B cell (primary cell): ENCODE measurements at regions not wholly inside any gene's neighbourhood (a gene's known extent, or its start where the extent isn't known, plus 50 kb on each side); places are given as distances from the start of the nearest gene placed in this dataset.

ENCODE experiments used
- ATAC-seq: fragments of 200-7000 bp; cut with Tn5 transposase; one replicate; pipeline ENCODE4 v1.10.0; 2021; ENCODE audit warnings: low read depth, mild to moderate bottlenecking, moderate number of reproducible peaks, moderate library complexity
- CTCF ChIA-PET: fragments of 350-600 bp; sonication (Branson Sonifier 250); formaldehyde crosslinking; loops from one replicate; lab custom pipeline; 2021; ENCODE audit warnings: antibody characterized with exemption, inconsistent platforms; lab: Charles Lee
- POLR2A ChIA-PET: fragments of 350-600 bp; sonication (Branson Sonifier 250); formaldehyde crosslinking; loops from one replicate; lab custom pipeline; 2021; ENCODE audit warnings: antibody characterized with exemption; lab: Charles Lee
- DNase-seq: peaks from one replicate; pipeline ENCODE4 v3.0.0; 2013
- H2AFZ ChIP-seq: 2 replicates; pipeline ENCODE4 v1.6.1; 2012; ENCODE audit warnings: mild to moderate bottlenecking, low read depth, low read length; ENCODE audit not compliant: insufficient read depth, poor library complexity, severe bottlenecking
- H3K27ac ChIP-seq, 2 donors: 1 replicate in 1 of 2; 2 replicates in 1 of 2; pipeline ENCODE4 v1.5.1; 2012 to 2013; ENCODE audit warnings: low read length in 2 of 2, mild to moderate bottlenecking in 2 of 2, moderate library complexity in 1 of 2
- H3K27me3 ChIP-seq, 4 experiments: fragments of 200-600 bp in 1 of 4; sonication (generic) in 1 of 4; replicated peaks in 1 of 4; 1 replicate in 2 of 4; 2 replicates in 2 of 4; pipeline versions ENCODE4 v1.6.1 to v1.7.0; 2013 to 2016; ENCODE audit warnings: low read length in 3 of 4, mild to moderate bottlenecking in 2 of 4, mixed read lengths in 1 of 4, moderate library complexity in 1 of 4; ENCODE audit not compliant: insufficient read depth in 4 of 4, control insufficient read depth in 3 of 4; ENCODE audit errors: control extremely low read depth in 1 of 4
- H3K36me3 ChIP-seq, 2 experiments: replicated peaks in 1 of 2; 1 replicate in 1 of 2; 2 replicates in 1 of 2; pipeline versions ENCODE4 v1.6.1 to v1.7.1; 2013; ENCODE audit warnings: low read length in 1 of 2; ENCODE audit not compliant: insufficient read depth in 2 of 2, control insufficient read depth in 1 of 2; ENCODE audit errors: control extremely low read depth in 1 of 2, extremely low read depth in 1 of 2
- H3K4me1 ChIP-seq, 2 donors: fragments of 200-600 bp in 1 of 2; sonication (generic) in 1 of 2; 1 replicate in 1 of 2; 2 replicates in 1 of 2; pipeline versions ENCODE4 v1.5.1 to v1.6.1; 2013 to 2017; ENCODE audit warnings: low read length in 2 of 2; ENCODE audit not compliant: control insufficient read depth in 2 of 2, insufficient read depth in 2 of 2
- H3K4me2 ChIP-seq: replicated peaks from 2 replicates; pipeline ENCODE3; 2012; ENCODE audit warnings: mild to moderate bottlenecking, low read depth, low read length; ENCODE audit not compliant: poor library complexity, severe bottlenecking
- H3K4me3 ChIP-seq, 5 experiments: fragments of 200-600 bp in 1 of 5; sonication (generic) in 1 of 5; 1 replicate in 3 of 5; 2 replicates in 2 of 5; pipeline versions ENCODE4 v1.5.1 to v1.7.0; 2011 to 2016; ENCODE audit warnings: low read length in 4 of 5, mild to moderate bottlenecking in 4 of 5, low read depth in 2 of 5, control low read depth in 1 of 5, moderate library complexity in 1 of 5; ENCODE audit not compliant: insufficient read depth in 1 of 5; ENCODE audit errors: control extremely low read depth in 1 of 5, extremely low read depth in 1 of 5
- H3K79me2 ChIP-seq: fragments of 200-600 bp; sonication (generic); one replicate; pipeline ENCODE4 v1.6.0; 2016; ENCODE audit warnings: low read length; ENCODE audit not compliant: control insufficient read depth, insufficient read depth
- H3K9ac ChIP-seq: fragments of 200-600 bp; sonication (generic); 2 replicates; pipeline ENCODE4 v1.6.1; 2017; ENCODE audit warnings: mild to moderate bottlenecking, low read length, moderate library complexity
- H3K9me3 ChIP-seq, 3 donors: one replicate each; pipeline versions ENCODE4 v1.6.1 to v1.7.1; 2013; ENCODE audit warnings: low read length in 2 of 3; ENCODE audit not compliant: control insufficient read depth in 2 of 3, insufficient read depth in 1 of 3; ENCODE audit errors: control extremely low read depth in 1 of 3
- H4K20me1 ChIP-seq: 2 replicates; pipeline ENCODE4 v1.6.0; 2012; ENCODE audit warnings: mild to moderate bottlenecking, low read length; ENCODE audit not compliant: insufficient read depth, control insufficient read depth, poor library complexity, severe bottlenecking
- H3K27ac Mint-ChIP-seq: one replicate; pipeline ENCODE4 v1.8.0; 2021; ENCODE audit warnings: mixed read lengths
- H3K27me3 Mint-ChIP-seq: one replicate; pipeline ENCODE4 v1.8.0; 2021; ENCODE audit warnings: mixed read lengths
- H3K4me1 Mint-ChIP-seq: one replicate; pipeline ENCODE4 v1.8.0; 2021; ENCODE audit warnings: mixed read lengths
- H3K4me3 Mint-ChIP-seq: one replicate; pipeline ENCODE4 v1.8.0; 2021; ENCODE audit warnings: mixed read lengths
- H3K9me3 Mint-ChIP-seq: one replicate; pipeline ENCODE4 v1.8.0; 2022; ENCODE audit warnings: mixed read lengths; ENCODE audit not compliant: insufficient read depth
- EZH2 ChIP-seq: IDR thresholded peaks from 2 replicates; pipeline ENCODE4 v1.6.1; 2012; ENCODE audit warnings: borderline replicate concordance, low read depth, mild to moderate bottlenecking, moderate library complexity, low read length; ENCODE audit not compliant: insufficient read depth, poor library complexity, severe bottlenecking
- WGBS: methylation state at CpG from one replicate; pipeline ENCODE4 v1.1.5; 2013; ENCODE audit warnings: missing lambda C conversion rate; ENCODE audit not compliant: insufficient coverage; 5-methylcytosine and 5-hydroxymethylcytosine counted together
- intact Hi-C: fragments of 100-400 bp; cut with micrococcal nuclease; formaldehyde crosslinking; loops from one replicate; pipeline ENCODE4 v1.10.0; 2022
- TF ChIP-seq, protein P1 (sequence below): fragments of 200-600 bp; IDR thresholded peaks from one replicate; pipeline ENCODE4 v1.8.0; 2022; ENCODE audit warnings: antibody characterized with exemption, mild to moderate bottlenecking

DNA sequence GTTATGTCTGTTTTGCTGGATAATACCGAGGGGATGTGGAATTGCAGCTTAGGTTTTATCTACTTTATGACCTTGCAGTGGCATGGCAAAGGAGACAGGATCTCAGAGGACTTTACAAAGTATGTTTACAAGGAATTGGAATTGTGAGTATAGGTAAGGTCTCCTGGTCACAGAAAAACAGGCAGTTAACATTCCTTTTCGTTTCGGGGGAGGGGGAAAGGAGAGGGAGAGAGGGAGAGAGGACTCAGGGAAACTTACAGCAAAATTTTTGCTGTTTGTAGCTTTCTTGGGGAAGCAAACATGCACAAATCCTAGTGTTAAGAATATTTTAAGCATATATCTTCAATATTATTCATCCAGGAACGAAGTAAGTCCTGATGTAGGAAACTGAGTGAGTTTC lies 590.5 kb upstream of the LRFN5 start:
- no peak overlapping the region for H2AFZ ChIP-seq
- H3K9me3 Mint-ChIP-seq, result peaks cover 2% of the 10 kb centered on the region
- H3K36me3 ChIP-seq, result no peaks in the 10 kb centered on the region
- no peaks in the 10 kb centered on the region for H3K27me3 Mint-ChIP-seq
- peaks cover 0 to 1% (median 0%) of the 10 kb centered on the region in 3 donors for H3K9me3 ChIP-seq
- no peaks in the 10 kb centered on the region for H3K4me1 ChIP-seq
- H3K4me1 Mint-ChIP-seq, result no peaks in the 10 kb centered on the region
- DNase-seq (no peak), ATAC-seq (no peak)
- no peaks in the 10 kb centered on the region for H4K20me1 ChIP-seq
- TF ChIP-seq, protein P1, sequence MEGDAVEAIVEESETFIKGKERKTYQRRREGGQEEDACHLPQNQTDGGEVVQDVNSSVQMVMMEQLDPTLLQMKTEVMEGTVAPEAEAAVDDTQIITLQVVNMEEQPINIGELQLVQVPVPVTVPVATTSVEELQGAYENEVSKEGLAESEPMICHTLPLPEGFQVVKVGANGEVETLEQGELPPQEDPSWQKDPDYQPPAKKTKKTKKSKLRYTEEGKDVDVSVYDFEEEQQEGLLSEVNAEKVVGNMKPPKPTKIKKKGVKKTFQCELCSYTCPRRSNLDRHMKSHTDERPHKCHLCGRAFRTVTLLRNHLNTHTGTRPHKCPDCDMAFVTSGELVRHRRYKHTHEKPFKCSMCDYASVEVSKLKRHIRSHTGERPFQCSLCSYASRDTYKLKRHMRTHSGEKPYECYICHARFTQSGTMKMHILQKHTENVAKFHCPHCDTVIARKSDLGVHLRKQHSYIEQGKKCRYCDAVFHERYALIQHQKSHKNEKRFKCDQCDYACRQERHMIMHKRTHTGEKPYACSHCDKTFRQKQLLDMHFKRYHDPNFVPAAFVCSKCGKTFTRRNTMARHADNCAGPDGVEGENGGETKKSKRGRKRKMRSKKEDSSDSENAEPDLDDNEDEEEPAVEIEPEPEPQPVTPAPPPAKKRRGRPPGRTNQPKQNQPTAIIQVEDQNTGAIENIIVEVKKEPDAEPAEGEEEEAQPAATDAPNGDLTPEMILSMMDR, result no peak
- no peak for TF ChIP-seq EZH2
- no peak overlapping the region for H3K4me3 ChIP-seq
- no peak overlapping the region for H3K27ac ChIP-seq
- no peaks in the 10 kb centered on the region for H3K27me3 ChIP-seq
- no peak overlapping the region for H3K4me3 Mint-ChIP-seq
- ChIA-PET CTCF (no interaction called here), POLR2A (no interaction called here)
- H3K79me2 ChIP-seq, result no peaks in the 10 kb centered on the region
- H3K9ac ChIP-seq, result no peak overlapping the region
- 56% methylated on average over 4 of the region's 4 CpGs for WGBS
- no peak overlapping the region for H3K27ac Mint-ChIP-seq
- H3K4me2 ChIP-seq, result no peak overlapping the region
- intact Hi-C loops, result no loop called here

DNA sequence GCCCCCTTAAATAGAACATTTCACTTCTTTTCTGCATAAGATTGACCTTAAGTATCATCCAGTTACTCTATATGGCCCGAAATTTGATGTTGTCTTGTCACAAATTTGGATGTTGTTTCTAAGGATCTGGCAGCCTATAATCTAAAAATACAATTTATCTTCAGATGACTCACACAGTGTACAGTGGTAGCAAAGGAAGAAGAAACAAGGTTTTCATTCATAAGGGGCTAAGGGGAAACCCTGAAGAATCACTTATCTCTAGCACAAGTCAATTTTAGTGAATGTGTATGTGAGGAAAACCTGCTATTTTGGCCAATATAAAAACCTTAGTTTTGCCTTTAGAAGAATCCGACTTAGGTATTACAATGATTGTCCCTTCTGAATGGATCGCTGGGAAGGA lies 606.3 kb upstream of the LRFN5 start:
- POLR2A ChIA-PET, result no interaction called here
- no peak overlapping the region for H2AFZ ChIP-seq
- 100% methylated on average over 2 of the region's 3 CpGs for WGBS

More for the DNA sequence above, 606.3 kb upstream of the LRFN5 start:
- H3K79me2 ChIP-seq, result no peaks in the 10 kb centered on the region
- intact Hi-C loops, result no loop called here
- no peak overlapping the region for H3K27ac Mint-ChIP-seq
- no peak overlapping the region for H3K4me3 ChIP-seq
- H3K4me3 Mint-ChIP-seq, result no peak overlapping the region
- no peaks in the 10 kb centered on the region for H3K4me1 Mint-ChIP-seq
- no peaks in the 10 kb centered on the region for H3K4me1 ChIP-seq
- H3K9ac ChIP-seq, result no peak overlapping the region
- CTCF ChIA-PET, result no interaction called here
- no peaks in the 10 kb centered on the region for H4K20me1 ChIP-seq
- DNase-seq (no peak), ATAC-seq (no peak)
- no peaks in the 10 kb centered on the region for H3K36me3 ChIP-seq
- H3K9me3 ChIP-seq, result no peaks in the 10 kb centered on the region
- TF ChIP-seq EZH2, result no peak
- TF ChIP-seq, protein P1, result no peak
- no peaks in the 10 kb centered on the region for H3K27me3 ChIP-seq
- no peak overlapping the region for H3K27ac ChIP-seq
- no peak overlapping the region for H3K4me2 ChIP-seq
- no peaks in the 10 kb centered on the region for H3K9me3 Mint-ChIP-seq
- no peaks in the 10 kb centered on the region for H3K27me3 Mint-ChIP-seq
